ENCODE measurements at regions not wholly inside any gene's neighbourhood (a gene's known extent, or its start where the extent isn't known, plus 50 kb on each side); places are given as distances from the start of the nearest gene placed in this dataset.

DNA sequence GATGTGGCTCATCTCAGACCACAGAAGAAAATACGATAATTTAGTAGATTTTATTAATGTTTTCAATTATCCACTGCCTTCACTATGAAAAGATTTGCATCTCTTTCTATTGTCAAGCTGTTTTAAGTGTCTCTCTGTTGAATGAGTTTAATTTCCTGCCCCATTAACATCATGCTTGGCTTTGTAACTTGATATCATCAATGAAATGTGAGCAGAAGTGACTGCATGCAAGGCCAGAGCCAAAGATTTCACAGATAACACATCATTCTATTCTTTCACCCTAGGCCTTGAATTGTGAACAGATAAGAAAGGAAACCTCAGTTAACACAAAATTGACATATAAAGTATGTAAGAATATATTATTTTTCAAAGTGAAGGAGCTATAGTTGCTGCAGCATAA lies 986.4 kb upstream of the CDH18 start:
- intact Hi-C loops (cut with micrococcal nuclease), result no loop called here

DNA sequence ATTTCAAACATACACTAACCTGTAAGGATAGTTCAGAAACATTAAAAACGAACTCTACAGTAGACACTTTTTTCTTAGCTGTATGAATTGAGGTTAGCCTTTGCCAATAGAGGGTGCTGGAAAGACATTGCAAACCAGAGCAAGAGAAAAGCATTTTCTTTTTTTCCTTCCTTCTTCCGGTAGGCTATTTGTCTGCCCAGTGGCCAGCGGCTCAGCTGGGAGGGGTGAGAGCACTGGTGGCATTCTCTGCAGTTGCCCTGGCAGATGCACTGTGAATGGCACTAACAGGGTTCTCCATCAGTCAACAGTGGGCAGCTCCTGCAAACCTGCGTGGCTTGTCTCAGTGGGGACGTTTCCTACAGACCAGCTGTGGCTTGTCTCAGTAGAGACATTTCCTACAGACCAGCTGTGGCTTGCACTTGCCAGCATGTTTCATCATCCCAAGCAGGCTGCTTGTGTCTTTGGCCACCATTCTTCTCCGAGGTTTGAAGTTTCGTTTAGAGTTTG lies 984.5 kb upstream of the CDH18 start:
- 29% methylated on average over 6 of the region's 7 CpGs for whole genome bisulfite sequencing (ENCODE audit: insufficient coverage)
- TF ChIP-seq, protein P1, sequence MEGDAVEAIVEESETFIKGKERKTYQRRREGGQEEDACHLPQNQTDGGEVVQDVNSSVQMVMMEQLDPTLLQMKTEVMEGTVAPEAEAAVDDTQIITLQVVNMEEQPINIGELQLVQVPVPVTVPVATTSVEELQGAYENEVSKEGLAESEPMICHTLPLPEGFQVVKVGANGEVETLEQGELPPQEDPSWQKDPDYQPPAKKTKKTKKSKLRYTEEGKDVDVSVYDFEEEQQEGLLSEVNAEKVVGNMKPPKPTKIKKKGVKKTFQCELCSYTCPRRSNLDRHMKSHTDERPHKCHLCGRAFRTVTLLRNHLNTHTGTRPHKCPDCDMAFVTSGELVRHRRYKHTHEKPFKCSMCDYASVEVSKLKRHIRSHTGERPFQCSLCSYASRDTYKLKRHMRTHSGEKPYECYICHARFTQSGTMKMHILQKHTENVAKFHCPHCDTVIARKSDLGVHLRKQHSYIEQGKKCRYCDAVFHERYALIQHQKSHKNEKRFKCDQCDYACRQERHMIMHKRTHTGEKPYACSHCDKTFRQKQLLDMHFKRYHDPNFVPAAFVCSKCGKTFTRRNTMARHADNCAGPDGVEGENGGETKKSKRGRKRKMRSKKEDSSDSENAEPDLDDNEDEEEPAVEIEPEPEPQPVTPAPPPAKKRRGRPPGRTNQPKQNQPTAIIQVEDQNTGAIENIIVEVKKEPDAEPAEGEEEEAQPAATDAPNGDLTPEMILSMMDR (IDR thresholded peaks at IDR 0.05), result no peak
- intact Hi-C loops (cut with micrococcal nuclease), result no loop called here
- peaks cover 4% of the 10 kb centered on the region for H3K9me3 ChIP-seq (ENCODE audit: control insufficient read depth, insufficient read depth, low read length)
- Mint-ChIP-seq H3K4me1 (no peaks in the 10 kb centered on the region), H3K36me3 (peaks cover 8% of the 10 kb centered on the region), H3K27me3 (ENCODE audit: low read depth in 2 of 2) (no peaks in the 10 kb centered on the region), H3K9me3 (peaks cover 7 to 12% of the 10 kb centered on the region in 2 donors), H3K27ac (no peak overlapping the region), H3K4me3 (no peak overlapping the region)
- no peaks in the 10 kb centered on the region for H3K36me3 ChIP-seq (ENCODE audit: control insufficient read depth, insufficient read depth, low read length)
- H3K27me3 ChIP-seq (ENCODE audit: control insufficient read depth, insufficient read depth, low read length), result no peaks in the 10 kb centered on the region
- ATAC-seq, result no peak
- no peaks in the 10 kb centered on the region for H3K4me1 ChIP-seq (ENCODE audit: control insufficient read depth, insufficient read depth, low read length)
- no peak overlapping the region for H3K4me3 ChIP-seq (ENCODE audit: low read length)
- no peak overlapping the region for H3K27ac ChIP-seq (ENCODE audit: low read length)
- DNase-seq, result no peak

More for the DNA sequence above, 986.4 kb upstream of the CDH18 start:
- Mint-ChIP-seq H3K36me3 (peaks cover 8% of the 10 kb centered on the region), H3K4me1 (no peaks in the 10 kb centered on the region), H3K9me3 (peaks cover 7 to 12% of the 10 kb centered on the region in 2 donors), H3K27ac (no peak overlapping the region), H3K4me3 (no peak overlapping the region), H3K27me3 (ENCODE audit: low read depth in 2 of 2) (no peaks in the 10 kb centered on the region)
- DNase-seq, result no peak
- Histone ChIP-seq H3K36me3 (ENCODE audit: control insufficient read depth, insufficient read depth, low read length) (no peaks in the 10 kb centered on the region), H3K9me3 (ENCODE audit: control insufficient read depth, insufficient read depth, low read length) (peaks cover 4% of the 10 kb centered on the region), H3K27ac (ENCODE audit: low read length) (no peak overlapping the region), H3K4me3 (ENCODE audit: low read length) (no peak overlapping the region), H3K4me1 (ENCODE audit: control insufficient read depth, insufficient read depth, low read length) (no peaks in the 10 kb centered on the region), H3K27me3 (ENCODE audit: control insufficient read depth, insufficient read depth, low read length) (no peaks in the 10 kb centered on the region)
- TF ChIP-seq, protein P1 (IDR thresholded peaks at IDR 0.05), result no peak
- WGBS (ENCODE audit: insufficient coverage), result no CpG with 5 or more reads among the region's 1 CpG
- ATAC-seq, result no peak

DNA sequence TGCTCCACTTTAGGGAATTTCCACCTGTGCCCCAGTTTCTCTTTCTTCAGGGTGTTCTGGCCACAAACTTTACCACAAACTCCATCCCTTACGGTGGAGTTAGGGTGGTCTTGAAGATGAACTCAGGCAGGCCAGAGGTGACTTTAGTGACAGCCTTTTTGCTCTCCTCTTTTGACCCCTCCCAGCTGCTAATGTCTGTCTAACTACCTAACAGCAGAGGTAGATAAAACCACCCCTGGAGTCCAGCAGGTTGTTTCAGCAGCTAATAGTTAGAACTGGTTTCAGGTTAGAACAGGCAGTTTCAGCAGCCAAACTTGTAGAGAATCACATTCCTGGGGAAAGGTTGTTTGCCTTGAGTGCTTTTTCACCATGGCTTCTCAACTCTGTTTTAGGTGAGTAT lies 971.3 kb upstream of the CDH18 start:
- TF ChIP-seq, protein P1 (IDR thresholded peaks at IDR 0.05), result no peak
- Mint-ChIP-seq H3K4me1 (no peaks in the 10 kb centered on the region), H3K27me3 (ENCODE audit: low read depth in 2 of 2) (no peaks in the 10 kb centered on the region), H3K36me3 (peaks cover 17% of the 10 kb centered on the region), H3K9me3 (peaks cover 8 to 31% of the 10 kb centered on the region in 2 donors), H3K4me3 (no peak overlapping the region), H3K27ac (no peak overlapping the region)
- Histone ChIP-seq H3K36me3 (ENCODE audit: control insufficient read depth, insufficient read depth, low read length) (no peaks in the 10 kb centered on the region), H3K9me3 (ENCODE audit: control insufficient read depth, insufficient read depth, low read length) (peaks cover 3% of the 10 kb centered on the region), H3K4me3 (ENCODE audit: low read length) (no peak overlapping the region), H3K4me1 (ENCODE audit: control insufficient read depth, insufficient read depth, low read length) (no peaks in the 10 kb centered on the region), H3K27me3 (ENCODE audit: control insufficient read depth, insufficient read depth, low read length) (no peaks in the 10 kb centered on the region), H3K27ac (ENCODE audit: low read length) (no peak overlapping the region)
- no CpG with 5 or more reads among the region's 1 CpG for WGBS (ENCODE audit: insufficient coverage)
- ATAC-seq, result no peak
- DNase-seq, result no peak
- intact Hi-C loops (cut with micrococcal nuclease), result no loop called here

DNA sequence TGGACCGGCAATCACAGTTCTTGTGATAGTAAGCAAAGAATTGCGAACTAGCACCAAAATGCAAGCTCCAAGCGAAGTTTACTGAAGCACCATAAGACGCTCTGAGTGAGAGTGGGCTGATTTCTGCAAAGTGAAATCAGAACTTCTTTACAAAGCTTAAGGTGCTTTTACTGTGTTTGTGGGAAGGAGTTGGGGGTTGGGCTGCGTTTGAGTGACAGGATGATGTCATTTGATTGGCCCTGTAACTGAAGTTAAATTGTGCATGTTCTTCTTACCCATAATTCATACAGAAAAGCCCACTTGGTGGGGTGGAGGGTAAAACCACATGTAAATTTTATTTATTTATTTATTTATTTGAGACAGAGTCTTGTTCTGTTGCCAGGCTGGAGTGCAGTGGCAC lies 970.6 kb upstream of the CDH18 start:
- Mint-ChIP-seq H3K36me3 (peaks cover 15% of the 10 kb centered on the region), H3K27me3 (ENCODE audit: low read depth in 2 of 2) (no peaks in the 10 kb centered on the region), H3K9me3 (peaks cover 8 to 27% of the 10 kb centered on the region in 2 donors), H3K4me3 (no peak overlapping the region), H3K27ac (no peak overlapping the region), H3K4me1 (no peaks in the 10 kb centered on the region)
- no peaks in the 10 kb centered on the region for H3K4me1 ChIP-seq (ENCODE audit: control insufficient read depth, insufficient read depth, low read length)
- 92% methylated on average over 4 of the region's 5 CpGs for WGBS (ENCODE audit: insufficient coverage)
- H3K27me3 ChIP-seq (ENCODE audit: control insufficient read depth, insufficient read depth, low read length), result no peaks in the 10 kb centered on the region
- H3K4me3 ChIP-seq (ENCODE audit: low read length), result no peak overlapping the region
- intact Hi-C loops (cut with micrococcal nuclease), result no loop called here
- ATAC-seq, result no peak
- no peak overlapping the region for H3K27ac ChIP-seq (ENCODE audit: low read length)
- TF ChIP-seq, protein P1 (IDR thresholded peaks at IDR 0.05), result no peak
- H3K9me3 ChIP-seq (ENCODE audit: control insufficient read depth, insufficient read depth, low read length), result peaks cover 3% of the 10 kb centered on the region
- DNase-seq, result no peak
- H3K36me3 ChIP-seq (ENCODE audit: control insufficient read depth, insufficient read depth, low read length), result no peaks in the 10 kb centered on the region

All from natural killer cell (primary cell).